ENCODE measurements at regions not wholly inside any gene's neighbourhood (a gene's known extent, or its start where the extent isn't known, plus 50 kb on each side); places are given as distances from the start of the nearest gene placed in this dataset.
"Not testable (repeated sequence)": the region's sequence is repeated elsewhere in the genome, so short reads cannot be mapped to it uniquely, and the experiment has no call there.

DNA sequence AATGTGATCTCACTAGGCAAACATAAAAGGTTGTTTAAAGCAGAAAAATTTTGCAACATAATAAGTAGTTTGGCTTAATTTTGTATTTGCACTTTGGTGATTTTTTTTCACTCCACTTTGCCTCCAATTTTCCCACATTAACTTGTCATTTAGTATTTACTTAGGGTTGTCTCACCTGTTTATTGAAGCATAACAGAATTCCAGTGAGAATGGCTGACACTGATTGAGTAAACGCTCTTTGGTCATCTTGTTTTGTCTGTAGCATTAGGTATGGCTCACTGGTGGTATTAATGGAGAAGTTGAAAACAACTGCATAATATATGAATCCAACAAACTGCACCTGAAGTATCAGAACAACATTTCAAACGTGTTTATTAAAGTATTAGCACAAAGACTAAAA is 799.5 kb upstream of the ADGRL3 start:
- no peak for FAIRE-seq
- no peak overlapping the region for H3K4me2 ChIP-seq (ENCODE audit: low read length)
- no peaks in the 10 kb centered on the region for H3K4me1 Mint-ChIP-seq (ENCODE audit: low read depth, unreplicated experiment)
- no peaks in the 10 kb centered on the region for H4K20me1 ChIP-seq (ENCODE audit: insufficient read depth, low read length)
- no peak overlapping the region for H3K27ac ChIP-seq (ENCODE audit: low read depth, low read length)
- no peak for DNase-seq (ENCODE audit: low read depth)
- no peak overlapping the region for H3K4me3 ChIP-seq (ENCODE audit: insufficient read depth, low read depth, low read length)
- H3K36me3 Mint-ChIP-seq (ENCODE audit: low read depth, unreplicated experiment), result no peaks in the 10 kb centered on the region
- TF ChIP-seq EZH2 (IDR thresholded peaks at IDR 0.05; ENCODE audit: insufficient read depth, low read length), result no peak
- TF ChIP-seq, protein P1, sequence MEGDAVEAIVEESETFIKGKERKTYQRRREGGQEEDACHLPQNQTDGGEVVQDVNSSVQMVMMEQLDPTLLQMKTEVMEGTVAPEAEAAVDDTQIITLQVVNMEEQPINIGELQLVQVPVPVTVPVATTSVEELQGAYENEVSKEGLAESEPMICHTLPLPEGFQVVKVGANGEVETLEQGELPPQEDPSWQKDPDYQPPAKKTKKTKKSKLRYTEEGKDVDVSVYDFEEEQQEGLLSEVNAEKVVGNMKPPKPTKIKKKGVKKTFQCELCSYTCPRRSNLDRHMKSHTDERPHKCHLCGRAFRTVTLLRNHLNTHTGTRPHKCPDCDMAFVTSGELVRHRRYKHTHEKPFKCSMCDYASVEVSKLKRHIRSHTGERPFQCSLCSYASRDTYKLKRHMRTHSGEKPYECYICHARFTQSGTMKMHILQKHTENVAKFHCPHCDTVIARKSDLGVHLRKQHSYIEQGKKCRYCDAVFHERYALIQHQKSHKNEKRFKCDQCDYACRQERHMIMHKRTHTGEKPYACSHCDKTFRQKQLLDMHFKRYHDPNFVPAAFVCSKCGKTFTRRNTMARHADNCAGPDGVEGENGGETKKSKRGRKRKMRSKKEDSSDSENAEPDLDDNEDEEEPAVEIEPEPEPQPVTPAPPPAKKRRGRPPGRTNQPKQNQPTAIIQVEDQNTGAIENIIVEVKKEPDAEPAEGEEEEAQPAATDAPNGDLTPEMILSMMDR (IDR thresholded peaks at IDR 0.05; ENCODE audit: insufficient read depth, low read depth, low read length), result no peak
- H3K9me3 ChIP-seq (ENCODE audit: insufficient read depth, low read depth, low read length), result no peaks in the 10 kb centered on the region
- H3K79me2 ChIP-seq (ENCODE audit: insufficient read depth, low read length), result no peaks in the 10 kb centered on the region
- H3K27me3 Mint-ChIP-seq (ENCODE audit: low read depth, unreplicated experiment), result no peaks in the 10 kb centered on the region
- H3K27me3 ChIP-seq (ENCODE audit: insufficient read depth, low read length), result no peaks in the 10 kb centered on the region
- no peak overlapping the region for H3K27ac Mint-ChIP-seq (ENCODE audit: unreplicated experiment)
- H2AFZ ChIP-seq (ENCODE audit: low read depth, low read length), result no peak overlapping the region
- no peaks in the 10 kb centered on the region for H3K4me1 ChIP-seq (ENCODE audit: insufficient read depth, low read length)
- no peaks in the 10 kb centered on the region for H3K36me3 ChIP-seq (ENCODE audit: insufficient read depth, low read length)
- no peaks in the 10 kb centered on the region for H3K9me3 Mint-ChIP-seq (ENCODE audit: unreplicated experiment)
- H3K9ac ChIP-seq (ENCODE audit: low read length), result no peak overlapping the region
- H3K4me3 Mint-ChIP-seq (ENCODE audit: unreplicated experiment), result no peak overlapping the region

DNA sequence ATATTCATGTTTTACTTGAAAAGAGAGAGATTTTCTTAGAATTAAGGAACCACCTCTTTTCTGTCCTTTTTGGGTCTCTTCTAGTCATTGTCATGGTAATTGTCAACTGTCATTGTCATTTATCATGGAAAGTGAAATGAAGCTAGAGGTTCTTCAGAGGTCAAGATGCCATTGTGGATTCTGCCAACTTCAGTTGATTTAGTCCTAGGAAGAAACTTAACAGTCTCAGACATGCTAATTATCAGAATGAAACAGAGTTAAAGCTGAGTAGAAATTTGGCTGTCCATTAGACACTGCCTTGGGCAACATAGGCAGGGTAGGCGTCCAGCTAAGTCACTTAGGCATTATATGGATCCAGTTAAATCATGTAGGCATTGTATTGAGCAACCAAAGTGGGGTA is 796.1 kb upstream of the ADGRL3 start:
- H3K27me3 ChIP-seq (ENCODE audit: insufficient read depth, low read length), result no peaks in the 10 kb centered on the region
- TF ChIP-seq, protein P1 (IDR thresholded peaks at IDR 0.05; ENCODE audit: insufficient read depth, low read depth, low read length), result no peak
- TF ChIP-seq EZH2 (IDR thresholded peaks at IDR 0.05; ENCODE audit: insufficient read depth, low read length), result no peak
- Mint-ChIP-seq H3K9me3 (ENCODE audit: unreplicated experiment) (no peaks in the 10 kb centered on the region), H3K27ac (ENCODE audit: unreplicated experiment) (no peak overlapping the region), H3K36me3 (ENCODE audit: low read depth, unreplicated experiment) (no peaks in the 10 kb centered on the region), H3K27me3 (ENCODE audit: low read depth, unreplicated experiment) (no peaks in the 10 kb centered on the region), H3K4me3 (ENCODE audit: unreplicated experiment) (no peak overlapping the region), H3K4me1 (ENCODE audit: low read depth, unreplicated experiment) (no peaks in the 10 kb centered on the region)
- H3K9me3 ChIP-seq (ENCODE audit: insufficient read depth, low read depth, low read length), result no peaks in the 10 kb centered on the region
- DNase-seq (ENCODE audit: low read depth) (no peak), FAIRE-seq (no peak)
- no peak overlapping the region for H2AFZ ChIP-seq (ENCODE audit: low read depth, low read length)
- no peak overlapping the region for H3K4me2 ChIP-seq (ENCODE audit: low read length)
- no peaks in the 10 kb centered on the region for H4K20me1 ChIP-seq (ENCODE audit: insufficient read depth, low read length)
- H3K27ac ChIP-seq (ENCODE audit: low read depth, low read length), result no peak overlapping the region
- no peak overlapping the region for H3K4me3 ChIP-seq (ENCODE audit: insufficient read depth, low read depth, low read length)
- H3K4me1 ChIP-seq (ENCODE audit: insufficient read depth, low read length), result no peaks in the 10 kb centered on the region
- H3K36me3 ChIP-seq (ENCODE audit: insufficient read depth, low read length), result no peaks in the 10 kb centered on the region
- H3K9ac ChIP-seq (ENCODE audit: low read length), result no peak overlapping the region
- H3K79me2 ChIP-seq (ENCODE audit: insufficient read depth, low read length), result no peaks in the 10 kb centered on the region

DNA sequence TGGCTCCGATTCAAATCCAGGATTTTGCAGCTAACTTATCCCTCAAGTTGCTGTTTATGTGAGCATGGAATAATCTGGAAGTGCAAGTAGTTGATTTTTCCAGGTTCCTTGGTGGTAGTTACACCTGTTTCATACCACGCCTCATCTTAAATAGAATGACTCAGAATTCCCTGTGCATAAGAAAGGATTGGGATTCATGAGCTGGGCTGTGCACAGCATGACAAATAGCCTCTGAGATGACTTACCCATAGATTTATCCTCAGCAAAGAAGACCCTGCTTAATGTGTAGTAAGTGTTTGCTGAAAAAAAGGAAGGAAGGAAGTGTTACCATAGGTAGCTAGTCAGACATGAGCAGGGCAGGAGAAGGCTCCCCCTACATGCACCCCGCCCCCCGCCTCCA is 777.7 kb upstream of the ADGRL3 start:
- H3K36me3 Mint-ChIP-seq (ENCODE audit: low read depth, unreplicated experiment), result no peaks in the 10 kb centered on the region
- FAIRE-seq, result no peak
- H2AFZ ChIP-seq (ENCODE audit: low read depth, low read length), result no peak overlapping the region

DNA sequence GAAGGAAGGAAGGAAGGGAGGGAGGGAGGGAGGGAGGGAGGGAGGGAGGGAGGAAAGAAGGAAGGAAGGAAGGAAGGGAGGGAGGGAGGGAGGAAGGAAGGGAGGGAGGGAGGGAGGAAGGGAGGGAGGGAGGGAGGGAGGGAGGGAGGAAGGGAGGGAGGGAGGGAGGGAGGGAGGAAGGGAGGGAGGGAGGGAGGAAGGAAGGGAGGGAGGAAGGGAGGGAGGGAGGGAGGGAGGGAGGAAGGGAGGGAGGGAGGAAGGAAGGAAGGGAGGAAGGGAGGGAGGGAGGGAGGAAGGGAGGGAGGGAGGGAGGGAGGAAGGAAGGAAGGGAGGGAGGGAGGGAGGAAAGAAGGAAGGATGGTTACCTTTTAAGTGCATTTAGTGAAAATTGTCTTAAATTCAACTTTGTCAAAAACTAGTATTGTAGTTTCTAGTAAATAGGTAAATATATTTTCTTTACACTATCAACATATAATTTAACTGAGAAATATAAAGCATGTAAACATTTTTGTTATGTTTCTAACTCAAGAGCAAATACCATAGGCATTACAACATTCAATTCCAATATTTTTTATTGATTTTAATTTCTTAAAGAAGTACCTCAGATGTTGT is 776.4 kb upstream of the ADGRL3 start:
- H3K9ac ChIP-seq (ENCODE audit: low read length); H3K9me3 Mint-ChIP-seq (ENCODE audit: unreplicated experiment); H3K4me3 ChIP-seq (ENCODE audit: insufficient read depth, low read depth, low read length); H4K20me1 ChIP-seq (ENCODE audit: insufficient read depth, low read length); H3K36me3 ChIP-seq (ENCODE audit: insufficient read depth, low read length); H2AFZ ChIP-seq (ENCODE audit: low read depth, low read length); H3K27me3 Mint-ChIP-seq (ENCODE audit: low read depth, unreplicated experiment); H3K4me1 Mint-ChIP-seq (ENCODE audit: low read depth, unreplicated experiment); H3K27ac ChIP-seq (ENCODE audit: low read depth, low read length); DNase-seq (ENCODE audit: low read depth); H3K4me2 ChIP-seq (ENCODE audit: low read length); FAIRE-seq; H3K36me3 Mint-ChIP-seq (ENCODE audit: low read depth, unreplicated experiment); H3K9me3 ChIP-seq (ENCODE audit: insufficient read depth, low read depth, low read length); H3K4me1 ChIP-seq (ENCODE audit: insufficient read depth, low read length); H3K79me2 ChIP-seq (ENCODE audit: insufficient read depth, low read length); H3K4me3 Mint-ChIP-seq (ENCODE audit: unreplicated experiment); H3K27ac Mint-ChIP-seq (ENCODE audit: unreplicated experiment); H3K27me3 ChIP-seq (ENCODE audit: insufficient read depth, low read length): not testable (repeated sequence)

More for the DNA sequence above, 777.7 kb upstream of the ADGRL3 start:
- Histone ChIP-seq H3K27ac (ENCODE audit: low read depth, low read length) (no peak overlapping the region), H3K4me2 (ENCODE audit: low read length) (no peak overlapping the region), H3K4me1 (ENCODE audit: insufficient read depth, low read length) (no peaks in the 10 kb centered on the region), H3K9me3 (ENCODE audit: insufficient read depth, low read depth, low read length) (no peaks in the 10 kb centered on the region), H4K20me1 (ENCODE audit: insufficient read depth, low read length) (no peaks in the 10 kb centered on the region), H3K79me2 (ENCODE audit: insufficient read depth, low read length) (no peaks in the 10 kb centered on the region), H3K27me3 (ENCODE audit: insufficient read depth, low read length) (no peaks in the 10 kb centered on the region), H3K4me3 (ENCODE audit: insufficient read depth, low read depth, low read length) (no peak overlapping the region), H3K9ac (ENCODE audit: low read length) (no peak overlapping the region), H3K36me3 (ENCODE audit: insufficient read depth, low read length) (no peaks in the 10 kb centered on the region)
- Mint-ChIP-seq H3K27me3 (ENCODE audit: low read depth, unreplicated experiment) (peaks cover 2% of the 10 kb centered on the region), H3K4me1 (ENCODE audit: low read depth, unreplicated experiment) (no peaks in the 10 kb centered on the region), H3K9me3 (ENCODE audit: unreplicated experiment) (peaks cover 2% of the 10 kb centered on the region), H3K4me3 (ENCODE audit: unreplicated experiment) (no peak overlapping the region), H3K27ac (ENCODE audit: unreplicated experiment) (no peak overlapping the region)
- TF ChIP-seq, protein P1 (IDR thresholded peaks at IDR 0.05; ENCODE audit: insufficient read depth, low read depth, low read length), result no peak
- TF ChIP-seq EZH2 (IDR thresholded peaks at IDR 0.05; ENCODE audit: insufficient read depth, low read length), result no peak
- no peak for DNase-seq (ENCODE audit: low read depth)

All from astrocyte (in vitro differentiated cells and primary cell).